ENCODE measurements at regions not wholly inside any gene's neighbourhood (a gene's known extent, or its start where the extent isn't known, plus 50 kb on each side); places are given as distances from the start of the nearest gene placed in this dataset.

GRCh38 chr16:55082591-55082976, 151.9 kb downstream of the IRX5 start:
- no peak for DNase-seq
- no peak for ATAC-seq
- H3K4me1 Mint-ChIP-seq (ENCODE audit: low read depth): no peaks in the 10 kb centered on the region
- CTCF ChIA-PET: no interaction called here
- no peak overlapping the region for H3K27ac Mint-ChIP-seq
- POLR2A ChIA-PET: no interaction called here
- intact Hi-C loops (cut with micrococcal nuclease): no loop called here
- H3K9me3 Mint-ChIP-seq: no peaks in the 10 kb centered on the region
- H3K4me3 Mint-ChIP-seq: no peak overlapping the region
- TF ChIP-seq CTCF (IDR thresholded peaks at IDR 0.05): no peak
- H3K27me3 Mint-ChIP-seq: no peaks in the 10 kb centered on the region
- no peaks in the 10 kb centered on the region for H3K36me3 Mint-ChIP-seq (ENCODE audit: low read depth)

- ChIA-PET CTCF (no interaction called here), POLR2A (no interaction called here)
- Mint-ChIP-seq H3K27me3 (no peaks in the 10 kb centered on the region), H3K4me3 (no peak overlapping the region), H3K36me3 (ENCODE audit: low read depth) (no peaks in the 10 kb centered on the region), H3K27ac (no peak overlapping the region), H3K9me3 (no peaks in the 10 kb centered on the region), H3K4me1 (ENCODE audit: low read depth) (no peaks in the 10 kb centered on the region)
- no peak for TF ChIP-seq CTCF (IDR thresholded peaks at IDR 0.05)
- intact Hi-C loops (cut with micrococcal nuclease): no loop called here
- DNase-seq: no peak
- no peak for ATAC-seq
Observed at GRCh38 chr16:55083052-55083451, 152.4 kb downstream of the IRX5 start.

- Mint-ChIP-seq H3K4me1 (ENCODE audit: low read depth) (no peaks in the 10 kb centered on the region), H3K36me3 (ENCODE audit: low read depth) (no peaks in the 10 kb centered on the region), H3K4me3 (no peak overlapping the region), H3K27me3 (no peaks in the 10 kb centered on the region), H3K9me3 (no peaks in the 10 kb centered on the region), H3K27ac (no peak overlapping the region)
- POLR2A ChIA-PET: no interaction called here
- CTCF ChIA-PET: no interaction called here
- TF ChIP-seq CTCF (IDR thresholded peaks at IDR 0.05): no peak
- intact Hi-C loops (cut with micrococcal nuclease): no loop called here
- no peak for ATAC-seq
- no peak for DNase-seq
Observed at GRCh38 chr16:55088098-55088497, 157.4 kb downstream of the IRX5 start.

- no peak for DNase-seq
- intact Hi-C loops (cut with micrococcal nuclease): no loop called here
Observed at GRCh38 chr16:55089600-55089999, 158.9 kb downstream of the IRX5 start.

GRCh38 chr16:55091213-55091870, 160.7 kb downstream of the IRX5 start:
- Mint-ChIP-seq H3K27ac (no peak overlapping the region), H3K4me3 (no peak overlapping the region), H3K4me1 (ENCODE audit: low read depth) (no peaks in the 10 kb centered on the region), H3K36me3 (ENCODE audit: low read depth) (no peaks in the 10 kb centered on the region), H3K27me3 (no peaks in the 10 kb centered on the region), H3K9me3 (no peaks in the 10 kb centered on the region)
- no peak for DNase-seq
- TF ChIP-seq CTCF (IDR thresholded peaks at IDR 0.05): no peak
- CTCF ChIA-PET: no interaction called here
- POLR2A ChIA-PET: no interaction called here
- ATAC-seq: no peak
- intact Hi-C loops (cut with micrococcal nuclease): no loop called here

More at GRCh38 chr16:55089600-55089999, 158.9 kb downstream of the IRX5 start:
- no peak for TF ChIP-seq CTCF (IDR thresholded peaks at IDR 0.05)
- Mint-ChIP-seq H3K27me3 (no peaks in the 10 kb centered on the region), H3K9me3 (no peaks in the 10 kb centered on the region), H3K36me3 (ENCODE audit: low read depth) (no peaks in the 10 kb centered on the region), H3K27ac (no peak overlapping the region), H3K4me1 (ENCODE audit: low read depth) (no peaks in the 10 kb centered on the region), H3K4me3 (no peak overlapping the region)
- ChIA-PET CTCF (no interaction called here), POLR2A (no interaction called here)
- ATAC-seq: no peak

Measured in activated CD8-positive, alpha-beta T cell treated with anti-CD3 and anti-CD28 coated beads for 36 hours (primary cell).